Keratinocyte (primary cell): ENCODE measurements at regions not wholly inside any gene's neighbourhood (a gene's known extent, or its start where the extent isn't known, plus 50 kb on each side); places are given as distances from the start of the nearest gene placed in this dataset.

Experiments used
- DNase-seq: peaks from one replicate; pipeline ENCODE4 v3.0.0-alpha.2; 2011; ENCODE audit warnings: low read depth, missing footprints, low spot score
- FAIRE-seq: peaks from 2 replicates; lab custom pipeline; 2011; peaks lifted over from hg19 to GRCh38; lab: Jason Lieb, UNC
- H2AFZ ChIP-seq: 2 replicates; pipeline ENCODE4 v1.6.0; 2012; ENCODE audit warnings: low read length, control low read depth, inconsistent platforms; ENCODE audit not compliant: control insufficient read depth
- H3K27ac ChIP-seq: 2 replicates; pipeline ENCODE4 v1.5.1; 2011; ENCODE audit warnings: low read length; ENCODE audit not compliant: control insufficient read depth, insufficient read depth
- H3K27me3 ChIP-seq: 3 replicates; pipeline ENCODE4 v1.6.0; 2011; ENCODE audit warnings: low read length; ENCODE audit not compliant: control insufficient read depth, insufficient read depth; ENCODE audit errors: extremely low read depth
- H3K36me3 ChIP-seq, 2 experiments: 2 replicates in 1 of 2; 3 replicates in 1 of 2; pipeline ENCODE4 v1.5.1; 2011; ENCODE audit warnings: low read length in 2 of 2, mild to moderate bottlenecking in 1 of 2; ENCODE audit not compliant: control insufficient read depth in 2 of 2, insufficient read depth in 2 of 2; ENCODE audit errors: extremely low read depth in 1 of 2
- H3K4me1 ChIP-seq: 3 replicates; pipeline ENCODE4 v1.5.1; 2011; ENCODE audit warnings: low read length; ENCODE audit not compliant: control insufficient read depth, insufficient read depth; ENCODE audit errors: extremely low read depth
- H3K4me2 ChIP-seq: 3 replicates; pipeline ENCODE4 v1.6.0; 2011; ENCODE audit warnings: low read depth, low read length; ENCODE audit not compliant: control insufficient read depth, insufficient read depth; ENCODE audit errors: extremely low read depth
- H3K4me3 ChIP-seq, 3 experiments: fragments of 200-600 bp in 1 of 3; sonication (generic) in 1 of 3; 2 replicates in 2 of 3; 3 replicates in 1 of 3; pipeline ENCODE4 v1.5.1; 2011 to 2016; ENCODE audit warnings: low read length in 3 of 3, mild to moderate bottlenecking in 3 of 3, control low read depth in 2 of 3, inconsistent platforms in 1 of 3, low read depth in 1 of 3, mixed read lengths in 1 of 3, mixed run types in 1 of 3, moderate library complexity in 1 of 3; ENCODE audit not compliant: control insufficient read depth in 2 of 3, insufficient read depth in 2 of 3; ENCODE audit errors: extremely low read depth in 1 of 3
- H3K79me2 ChIP-seq: 2 replicates; pipeline ENCODE4 v1.6.0; 2012; ENCODE audit warnings: low read length; ENCODE audit not compliant: control insufficient read depth, insufficient read depth
- H3K9ac ChIP-seq: 3 replicates; pipeline ENCODE4 v1.6.0; 2011; ENCODE audit warnings: low read length; ENCODE audit not compliant: control insufficient read depth, insufficient read depth; ENCODE audit errors: extremely low read depth
- H3K9me1 ChIP-seq: 3 replicates; pipeline ENCODE4 v1.6.0; 2011; ENCODE audit warnings: low read length; ENCODE audit not compliant: control insufficient read depth, insufficient read depth; ENCODE audit errors: extremely low read depth
- H3K9me3 ChIP-seq: 2 replicates; pipeline ENCODE4 v1.5.1; 2012; ENCODE audit warnings: low read depth, low read length; ENCODE audit not compliant: control insufficient read depth
- H4K20me1 ChIP-seq: 3 replicates; pipeline ENCODE4 v1.6.0; 2011; ENCODE audit warnings: low read length; ENCODE audit not compliant: control insufficient read depth, insufficient read depth; ENCODE audit errors: extremely low read depth
- CTCF ChIP-seq, 3 experiments: IDR thresholded peaks in 1 of 3; conservative IDR thresholded peaks in 1 of 3; optimal IDR thresholded peaks in 1 of 3; 2 replicates in 2 of 3; 3 replicates in 1 of 3; pipeline versions ENCODE3 to v1.5.1; 2011; ENCODE audit warnings: low read length in 3 of 3, mild to moderate bottlenecking in 3 of 3, moderate library complexity in 2 of 3, control low read depth in 1 of 3, inconsistent platforms in 1 of 3; ENCODE audit not compliant: insufficient read depth in 2 of 3; ENCODE audit errors: extremely low read depth in 1 of 3
- EZH2 ChIP-seq: IDR thresholded peaks from one replicate; pipeline ENCODE4 v1.6.1; 2012; ENCODE audit warnings: inconsistent platforms, mild to moderate bottlenecking, low read length, moderate library complexity
- dilution Hi-C: fragments of 300-500 bp; cut with MboI; formaldehyde crosslinking; loops from one replicate; pipeline ENCODE4 v1.7.0; 2020; ENCODE audit warnings: low sequenced_read_pairs; ENCODE audit not compliant: extremely low pct_ligation_motif_present

GRCh38 chr6:74756923-74757322 lies 448.9 kb downstream of the COL12A1 start:
- dilution Hi-C loops, result no loop called here
- DNase-seq, result no peak
- no peaks in the 10 kb centered on the region for H3K79me2 ChIP-seq
- H3K4me2 ChIP-seq, result no peak overlapping the region
- H3K9ac ChIP-seq, result no peak overlapping the region
- no peak for FAIRE-seq
- no peak overlapping the region for H2AFZ ChIP-seq
- H3K9me3 ChIP-seq, result no peaks in the 10 kb centered on the region
- no peaks in the 10 kb centered on the region for H4K20me1 ChIP-seq
- TF ChIP-seq EZH2 (no peak), CTCF (optimal IDR thresholded peaks at IDR 0.05 in 1 of 3, IDR thresholded peaks at IDR 0.05 in 1 of 3, conservative IDR thresholded peaks at IDR 0.05 in 1 of 3; ENCODE audit: extremely low read depth in 1 of 3, insufficient read depth in 2 of 3, low read length in 3 of 3) (no peak)
- H3K27me3 ChIP-seq, result no peaks in the 10 kb centered on the region
- no peak overlapping the region for H3K27ac ChIP-seq
- peaks cover 7% of the 10 kb centered on the region for H3K4me1 ChIP-seq
- H3K36me3 ChIP-seq, result no peaks in the 10 kb centered on the region
- H3K9me1 ChIP-seq, result no peaks in the 10 kb centered on the region
- H3K4me3 ChIP-seq, result no peak overlapping the region

GRCh38 chr6:74755778-74756177 lies 450.1 kb downstream of the COL12A1 start:
- H3K27ac ChIP-seq, result no peak overlapping the region
- H3K27me3 ChIP-seq, result no peaks in the 10 kb centered on the region
- H4K20me1 ChIP-seq, result no peaks in the 10 kb centered on the region
- H2AFZ ChIP-seq, result no peak overlapping the region
- H3K79me2 ChIP-seq, result no peaks in the 10 kb centered on the region
- dilution Hi-C loops, result no loop called here
- H3K4me2 ChIP-seq, result no peak overlapping the region
- no peak for DNase-seq
- H3K9ac ChIP-seq, result no peak overlapping the region
- H3K4me3 ChIP-seq, result no peak overlapping the region
- H3K4me1 ChIP-seq, result peaks cover 8% of the 10 kb centered on the region
- no peaks in the 10 kb centered on the region for H3K9me1 ChIP-seq
- FAIRE-seq, result no peak
- no peaks in the 10 kb centered on the region for H3K9me3 ChIP-seq
- H3K36me3 ChIP-seq, result no peaks in the 10 kb centered on the region
- TF ChIP-seq CTCF (optimal IDR thresholded peaks at IDR 0.05 in 1 of 3, IDR thresholded peaks at IDR 0.05 in 1 of 3, conservative IDR thresholded peaks at IDR 0.05 in 1 of 3; ENCODE audit: extremely low read depth in 1 of 3, insufficient read depth in 2 of 3, low read length in 3 of 3) (no peak), EZH2 (no peak)
